ENCODE measurements at regions not wholly inside any gene's neighbourhood (a gene's known extent, or its start where the extent isn't known, plus 50 kb on each side); places are given as distances from the start of the nearest gene placed in this dataset.

DNA sequence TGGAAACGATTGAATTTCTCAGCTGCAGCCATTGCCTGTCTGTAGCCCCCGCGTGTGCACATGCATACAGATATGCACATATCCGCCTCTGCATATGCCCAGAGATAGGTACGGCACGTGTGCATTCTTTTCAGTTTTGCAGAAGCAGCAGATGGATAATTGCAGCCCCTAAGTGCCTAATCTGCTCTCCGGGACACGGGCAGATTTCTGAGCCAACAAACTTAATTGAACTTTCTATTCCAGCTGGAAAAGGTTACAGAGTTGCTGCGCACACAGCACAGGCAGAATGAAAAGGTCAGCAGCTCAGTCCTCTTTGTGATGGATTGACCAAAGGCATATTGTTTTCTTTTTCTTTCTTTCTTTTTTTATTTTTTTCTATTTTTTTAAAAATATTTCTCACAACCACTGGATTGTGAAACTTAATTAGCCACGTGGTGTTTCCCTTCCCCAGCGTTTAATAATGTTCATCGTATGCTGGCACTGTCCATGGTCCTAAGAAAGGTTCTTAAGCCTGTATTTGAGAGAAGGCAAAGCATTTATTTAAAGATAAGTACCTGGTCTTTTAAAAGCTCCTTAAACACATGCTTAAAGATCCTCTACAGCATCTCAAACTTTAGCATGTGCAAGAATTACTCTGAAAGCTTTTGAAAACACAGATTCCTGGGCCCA is 270.2 kb upstream of the BRINP1 start:
- DNase-seq (ENCODE audit: low read depth), result peak; percentile 4

DNA sequence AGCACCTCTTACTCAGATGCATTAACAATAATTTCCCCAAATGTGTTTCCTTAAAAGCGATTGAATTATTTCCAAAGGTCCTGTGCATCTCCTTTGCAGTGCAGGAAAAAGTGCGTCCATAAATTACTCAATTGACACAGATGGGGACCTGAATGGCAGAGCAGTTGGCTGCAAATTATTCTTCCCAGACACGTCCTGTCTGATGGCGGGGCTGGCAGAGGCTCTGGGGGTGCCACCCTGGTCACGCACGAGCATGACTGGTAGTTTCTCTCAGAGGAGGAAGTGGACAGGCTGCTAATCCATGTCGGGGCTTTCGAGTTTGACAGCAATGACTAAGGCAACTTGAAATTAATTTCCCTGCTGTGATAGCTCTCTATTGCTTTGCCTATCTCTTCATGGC is 264.8 kb upstream of the BRINP1 start:
- no peak for DNase-seq (ENCODE audit: low read depth)

DNA sequence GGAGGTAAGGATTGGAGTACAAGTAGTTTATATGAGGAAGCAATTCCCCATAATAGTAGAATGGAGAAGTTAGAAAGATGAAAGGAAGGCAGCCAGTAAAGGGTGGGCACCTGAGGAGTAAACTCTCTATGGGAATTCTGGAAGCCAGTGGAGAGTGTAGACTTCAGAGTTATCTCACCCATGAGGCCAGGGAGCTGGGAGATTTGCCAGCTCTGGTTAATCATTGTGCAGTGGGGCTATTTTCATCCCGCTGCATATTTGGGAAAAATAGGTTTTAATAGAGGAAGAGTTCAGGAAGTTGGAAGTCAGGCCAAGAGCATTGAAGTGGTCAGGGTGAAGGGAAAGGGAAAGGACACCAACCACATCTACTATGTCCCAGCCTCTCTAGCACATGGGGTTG is 242.3 kb upstream of the BRINP1 start:
- no peak for DNase-seq (ENCODE audit: low read depth)

DNA sequence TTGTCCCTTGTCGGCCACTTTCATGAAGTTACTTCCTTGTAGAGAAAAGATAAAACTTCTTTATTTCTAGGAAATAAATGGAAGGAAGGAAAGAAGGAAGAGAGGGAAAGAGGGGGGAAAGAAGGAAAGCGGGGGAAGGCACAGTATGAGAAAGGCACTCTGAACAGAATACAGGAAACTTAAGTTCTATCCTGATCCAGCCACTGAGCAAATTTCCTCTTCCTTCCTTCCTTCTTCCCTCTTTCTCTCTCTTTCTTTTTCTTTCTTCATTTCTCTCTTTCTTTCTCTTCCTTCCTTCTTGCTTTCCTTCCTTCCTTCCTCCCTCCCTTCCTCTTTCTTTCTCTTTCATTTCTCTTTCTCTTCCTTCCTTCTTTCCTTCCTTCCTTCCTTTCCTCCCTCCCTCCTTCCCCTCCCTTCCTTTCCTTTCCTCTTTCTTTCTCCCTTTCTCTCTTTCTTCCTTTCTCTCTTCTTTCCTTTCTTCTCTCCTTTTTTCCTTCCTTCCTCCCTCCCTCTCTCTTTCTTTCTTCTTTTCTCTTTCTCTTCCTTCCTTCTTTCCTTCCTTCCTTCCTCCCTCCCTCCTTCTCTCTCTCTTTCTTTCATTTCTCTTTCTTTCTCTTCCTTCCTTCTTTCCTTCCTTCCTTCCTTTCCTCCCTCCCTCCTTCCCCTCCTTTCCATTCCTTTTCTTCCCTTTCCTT is 240.2 kb upstream of the BRINP1 start:
- no peak for DNase-seq (ENCODE audit: low read depth)

DNA sequence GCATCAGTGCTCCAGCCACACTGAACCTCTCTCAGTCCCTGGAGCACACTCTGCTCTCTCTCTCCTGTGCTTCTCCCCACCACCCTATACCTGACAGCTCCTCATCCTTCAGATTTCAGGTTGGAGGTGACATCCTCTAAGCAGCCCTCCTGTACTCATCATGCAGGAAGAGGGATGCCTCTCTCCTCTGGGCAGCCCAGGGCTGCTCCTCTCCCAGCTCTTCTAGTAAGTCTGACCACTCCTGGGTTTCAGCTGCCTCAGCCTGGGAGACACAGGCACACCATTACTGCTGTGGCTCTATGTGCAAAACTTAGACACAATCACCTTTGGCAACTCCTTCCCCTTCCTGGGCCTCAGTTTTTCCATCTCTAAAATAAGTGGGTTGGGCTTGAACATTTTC is 232.4 kb upstream of the BRINP1 start:
- no peak for DNase-seq (ENCODE audit: low read depth)

DNA sequence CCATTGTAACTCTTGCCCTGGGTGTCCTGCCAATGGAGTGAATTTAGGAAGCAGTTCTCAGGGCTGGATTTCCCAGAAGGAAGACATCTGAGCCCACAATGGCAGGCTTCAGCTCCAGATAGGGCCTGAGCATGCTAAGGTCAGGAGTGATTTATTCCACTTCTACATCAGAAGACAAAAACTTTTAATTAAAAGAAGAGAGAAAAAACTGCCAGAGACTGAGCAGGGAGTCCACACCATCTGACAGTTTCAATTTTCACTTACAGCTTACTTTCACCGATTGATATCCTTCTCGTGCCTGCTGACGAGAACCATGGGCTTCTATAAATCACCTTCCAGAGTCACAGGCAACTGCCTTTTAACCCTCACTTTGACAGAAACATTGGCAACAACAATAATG is 228.3 kb upstream of the BRINP1 start:
- no peak for DNase-seq (ENCODE audit: low read depth)

DNA sequence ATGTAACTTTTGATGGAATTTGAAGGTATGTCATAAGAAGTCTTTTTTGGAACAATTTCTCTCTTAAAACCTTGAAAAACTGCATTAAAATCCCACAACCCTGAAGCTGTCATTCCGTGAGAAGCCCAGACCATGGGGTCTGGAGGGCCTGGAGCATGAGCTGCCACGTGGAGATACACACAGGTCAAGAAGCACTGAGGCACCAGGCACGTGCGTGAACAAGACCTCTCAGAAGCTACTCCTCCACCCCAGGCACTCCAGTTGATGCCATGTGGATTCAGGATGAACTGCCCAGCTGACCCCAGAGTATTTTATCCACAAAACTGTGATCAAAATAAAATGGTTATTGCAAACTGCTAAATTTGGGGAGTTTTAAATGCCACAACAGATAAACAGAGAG is 227.5 kb upstream of the BRINP1 start:
- DNase-seq (ENCODE audit: low read depth), result no peak

DNA sequence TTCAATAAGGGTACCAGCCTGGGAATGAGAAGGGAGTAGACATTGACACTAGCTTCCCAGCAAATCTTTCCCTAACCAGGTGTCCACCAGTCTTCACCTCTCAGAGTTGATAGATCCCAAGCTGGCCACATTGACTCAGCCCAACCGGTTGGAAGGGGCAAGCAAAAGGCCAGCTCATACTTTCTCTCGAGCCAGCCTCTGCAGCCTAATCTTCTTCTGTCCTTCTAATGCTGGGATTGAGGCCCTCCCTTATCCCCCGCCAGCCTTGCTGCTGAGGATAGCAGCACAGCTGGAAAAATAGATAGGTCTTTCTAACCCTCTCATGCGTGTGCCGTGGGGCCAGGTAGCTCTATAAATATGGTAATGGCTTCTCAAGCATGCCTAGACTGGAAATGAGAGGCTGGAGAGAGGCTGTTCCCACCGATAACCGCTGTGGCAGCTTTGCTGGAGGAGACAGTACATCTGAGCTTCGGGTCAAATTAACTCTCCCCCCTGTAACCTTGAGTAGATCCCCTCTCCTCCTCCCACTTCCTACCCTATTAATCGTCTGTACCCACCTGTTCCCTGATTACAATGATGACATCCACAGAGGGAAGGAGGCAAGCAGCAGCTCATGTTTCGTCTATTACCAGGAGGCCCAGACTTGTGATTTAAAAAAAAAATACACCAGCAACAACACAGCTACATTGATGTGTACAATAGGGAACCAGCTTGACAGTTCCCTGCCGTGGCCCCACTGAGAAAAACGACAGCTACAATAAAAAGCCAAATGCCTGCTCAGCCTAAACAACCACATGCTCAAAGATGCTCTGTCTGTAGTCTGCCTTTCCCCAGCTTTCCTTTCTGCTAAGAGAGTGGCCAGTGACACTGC is 219.9 kb upstream of the BRINP1 start:
- DNase-seq (ENCODE audit: low read depth), result no peak

DNA sequence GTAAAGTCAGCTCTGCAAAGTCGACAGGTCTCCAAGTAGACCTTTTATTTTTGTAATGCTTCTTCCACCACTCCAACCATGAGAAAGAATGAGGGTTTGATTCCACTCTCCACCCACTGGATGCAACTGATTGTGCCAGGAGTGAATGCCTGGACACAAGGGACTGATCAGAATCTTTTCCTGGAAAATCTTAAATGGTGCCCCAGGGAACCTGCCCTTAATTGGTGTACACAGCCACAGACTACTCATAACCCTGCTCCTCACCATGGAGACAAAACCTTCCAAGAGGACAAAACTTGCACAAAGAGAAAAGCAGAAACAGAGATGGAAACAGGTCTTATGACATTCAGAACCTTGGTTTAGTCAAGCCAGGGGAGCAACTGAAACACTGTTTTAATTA is 208.6 kb upstream of the BRINP1 start:
- DNase-seq (ENCODE audit: low read depth), result no peak

DNA sequence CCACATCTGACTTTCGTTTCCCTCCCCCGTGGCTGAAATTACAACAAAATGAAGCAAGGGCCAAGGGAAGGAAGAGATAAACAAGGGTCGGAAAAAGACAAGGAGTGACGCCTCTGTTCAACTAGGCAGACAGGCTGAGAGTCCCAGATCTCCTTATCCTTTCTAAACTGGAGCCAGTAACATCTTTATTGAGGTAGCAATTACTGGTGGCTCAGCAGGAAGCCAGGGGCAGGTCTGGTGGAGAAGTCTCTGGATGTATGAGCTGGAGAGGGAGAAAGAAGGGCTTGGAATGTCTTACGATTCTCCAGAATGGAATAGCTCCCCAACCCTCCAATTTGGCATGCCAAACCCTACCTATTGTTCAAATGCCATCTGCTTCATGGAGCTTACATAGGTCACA is 190.8 kb upstream of the BRINP1 start:
- DNase-seq (ENCODE audit: low read depth), result no peak

DNA sequence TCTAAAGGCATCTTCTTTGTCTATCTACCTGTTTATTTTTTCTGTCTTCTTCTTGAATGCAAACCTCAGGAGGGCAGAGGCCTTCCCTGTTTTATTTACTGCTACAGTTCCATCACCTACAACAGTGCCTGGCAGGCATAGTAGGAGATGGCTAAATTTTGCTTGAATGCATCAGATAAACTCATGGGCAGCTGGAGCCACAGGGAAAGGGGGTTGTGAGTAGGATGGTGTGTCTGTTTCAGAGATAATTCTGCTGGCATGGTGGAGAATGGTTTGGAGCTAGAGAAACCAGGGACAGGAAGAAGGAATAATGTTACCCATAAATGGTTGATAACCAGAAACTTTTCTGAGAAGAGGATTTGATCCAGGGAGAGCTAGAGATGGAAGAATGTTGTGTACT is 189.8 kb upstream of the BRINP1 start:
- no peak for DNase-seq (ENCODE audit: low read depth)

DNA sequence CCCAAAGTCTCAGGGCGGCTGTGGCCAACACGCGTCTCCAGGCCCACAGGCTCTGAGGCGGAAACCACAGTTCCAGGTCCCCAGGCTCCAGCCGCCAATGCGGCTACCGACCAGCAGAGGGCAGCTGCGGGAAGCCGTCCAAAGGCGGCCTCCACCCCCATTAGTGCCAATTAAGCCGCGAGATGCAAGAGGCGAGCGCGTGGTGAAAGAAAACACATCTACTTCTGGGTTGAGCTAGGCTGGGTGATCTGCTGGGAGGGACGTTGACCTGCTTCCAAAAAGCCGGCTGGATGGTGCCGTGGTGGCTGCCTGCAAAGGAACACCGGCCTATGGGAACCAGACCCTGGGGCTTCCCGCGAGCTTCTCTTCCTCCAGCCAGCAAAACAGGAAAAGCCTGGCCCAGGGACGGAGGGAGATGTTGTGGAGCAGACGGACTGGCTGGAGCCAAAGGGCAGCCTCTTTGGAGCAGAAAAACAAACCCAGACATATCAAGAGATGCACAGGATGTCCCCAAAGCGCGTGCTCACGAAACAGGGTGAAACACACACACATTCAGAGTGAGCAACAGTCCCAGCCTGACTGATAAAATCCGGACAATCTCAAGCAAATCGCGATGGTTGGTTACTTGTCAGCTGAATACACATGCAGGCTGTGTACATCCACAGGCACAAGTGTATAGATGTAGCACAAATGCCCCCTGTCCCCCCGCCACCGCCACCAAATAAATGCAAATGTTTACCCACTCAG is 187.1 kb upstream of the BRINP1 start:
- DNase-seq (ENCODE audit: low read depth), result peak; percentile 21

DNA sequence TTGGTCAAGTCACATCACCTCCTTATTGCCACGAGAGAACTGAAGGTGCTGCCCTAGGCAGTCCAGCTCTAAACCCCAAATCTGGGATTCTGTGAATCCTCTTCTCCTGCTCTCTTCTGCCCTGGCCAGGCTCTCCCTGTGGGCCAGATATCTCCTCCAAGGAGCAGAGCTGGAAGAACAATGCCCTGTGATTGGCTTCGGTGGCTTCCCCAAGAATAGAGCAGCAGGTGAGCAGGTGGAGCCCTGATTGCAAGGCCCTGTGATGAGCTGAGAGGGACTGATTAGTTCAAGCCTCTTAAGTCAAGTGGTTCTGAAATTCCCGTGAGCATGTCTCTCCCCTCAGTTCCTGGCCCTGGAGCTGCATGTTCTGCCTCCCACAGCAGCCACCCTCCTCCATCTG is 175.3 kb upstream of the BRINP1 start:
- DNase-seq (ENCODE audit: low read depth), result no peak

DNA sequence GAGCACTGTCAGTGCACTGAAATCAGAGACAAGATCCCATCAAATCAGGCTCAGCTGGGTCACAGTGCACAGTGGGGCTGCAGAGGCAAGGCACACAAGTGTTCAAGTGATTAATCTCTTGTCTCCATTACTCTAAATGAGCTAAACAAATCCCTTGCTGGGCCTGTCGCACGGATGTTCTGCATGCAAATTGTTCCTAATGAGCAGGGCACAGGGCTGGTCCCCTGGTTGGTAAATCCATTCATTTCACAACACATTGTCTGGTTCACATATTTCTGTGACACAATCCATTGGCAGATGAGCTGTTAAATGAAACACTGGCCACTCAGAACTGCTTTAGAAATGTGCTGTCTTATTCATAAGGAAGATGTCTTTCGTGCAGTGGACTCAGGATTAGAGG is 167.9 kb upstream of the BRINP1 start:
- DNase-seq (ENCODE audit: low read depth), result no peak

DNA sequence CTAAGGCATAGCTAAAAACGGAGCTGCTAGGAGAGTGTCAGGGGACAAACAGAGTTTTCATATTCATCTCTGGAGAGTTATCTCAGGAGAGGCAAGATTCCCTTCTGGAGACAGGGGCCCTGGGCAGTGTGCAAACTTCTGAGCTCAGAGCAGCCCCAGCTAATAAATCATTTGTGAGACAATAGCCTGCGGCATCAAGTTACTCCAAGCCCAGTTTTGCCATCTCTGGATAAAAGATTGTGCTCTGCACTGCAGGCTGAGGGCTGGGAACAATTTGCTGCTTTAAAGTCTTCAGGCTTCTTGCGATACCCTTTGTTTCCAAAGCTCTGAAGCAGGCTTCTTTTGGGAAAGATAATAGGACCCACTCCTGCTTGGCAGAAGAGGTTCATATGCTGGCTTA is 164.3 kb upstream of the BRINP1 start:
- DNase-seq (ENCODE audit: low read depth), result no peak

DNA sequence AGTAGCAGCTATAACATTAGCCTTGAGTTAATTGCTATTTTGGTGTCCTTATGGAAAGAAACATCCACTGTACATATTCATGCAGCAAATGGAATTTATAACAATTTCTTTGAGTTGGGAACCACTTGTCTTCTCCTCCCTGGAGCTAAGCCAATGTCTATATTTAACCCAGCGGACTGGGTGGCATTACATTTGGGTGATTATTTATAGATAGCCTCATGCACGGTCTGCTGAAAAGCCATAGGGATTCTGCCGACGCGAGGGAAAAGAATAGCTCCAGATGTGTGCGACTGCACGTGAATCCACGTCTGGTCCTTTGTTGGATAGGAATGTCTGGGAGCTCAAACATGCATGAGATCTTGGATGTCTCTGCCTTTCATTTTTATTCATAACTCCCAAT is 157.5 kb upstream of the BRINP1 start:
- no peak for DNase-seq (ENCODE audit: low read depth)

DNA sequence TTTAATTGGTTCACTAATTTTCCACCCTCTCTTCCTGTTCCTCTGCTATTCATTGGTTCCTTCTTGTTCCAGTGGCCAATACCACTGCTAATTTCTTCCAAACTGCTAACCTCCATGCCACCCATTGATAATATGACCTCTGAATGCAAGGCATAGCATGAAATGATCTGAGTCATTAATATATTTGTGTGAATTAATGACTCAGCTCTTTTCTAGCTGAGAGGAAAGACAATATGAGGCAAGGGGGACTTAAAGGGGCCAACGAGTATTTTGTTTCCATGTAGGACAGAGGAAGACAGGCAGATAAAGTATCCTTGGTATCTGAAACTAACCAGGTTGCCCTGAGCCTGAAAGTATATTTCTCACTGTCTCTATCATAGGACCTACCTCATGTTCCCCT is 154.3 kb upstream of the BRINP1 start:
- DNase-seq (ENCODE audit: low read depth), result no peak

DNA sequence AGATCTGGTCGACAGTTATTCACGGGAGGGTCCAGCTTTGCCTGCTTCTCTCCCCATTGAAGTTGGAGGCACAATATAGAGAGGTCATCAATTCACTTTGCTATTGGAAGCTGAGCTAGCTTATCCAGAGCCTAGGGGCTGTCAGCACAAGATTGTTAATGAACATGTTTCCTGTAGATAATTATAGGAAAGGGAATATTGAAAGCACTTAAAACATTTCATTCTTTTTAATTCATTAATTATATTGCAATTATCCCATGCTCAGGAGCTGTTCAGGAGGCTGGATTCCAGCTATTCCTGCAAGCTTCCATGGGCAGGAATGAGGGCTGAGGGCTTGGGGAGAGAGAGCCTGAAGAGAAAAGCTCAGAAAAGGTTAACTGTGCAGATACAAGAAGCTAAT is 153.1 kb upstream of the BRINP1 start:
- no peak for DNase-seq (ENCODE audit: low read depth)

DNA sequence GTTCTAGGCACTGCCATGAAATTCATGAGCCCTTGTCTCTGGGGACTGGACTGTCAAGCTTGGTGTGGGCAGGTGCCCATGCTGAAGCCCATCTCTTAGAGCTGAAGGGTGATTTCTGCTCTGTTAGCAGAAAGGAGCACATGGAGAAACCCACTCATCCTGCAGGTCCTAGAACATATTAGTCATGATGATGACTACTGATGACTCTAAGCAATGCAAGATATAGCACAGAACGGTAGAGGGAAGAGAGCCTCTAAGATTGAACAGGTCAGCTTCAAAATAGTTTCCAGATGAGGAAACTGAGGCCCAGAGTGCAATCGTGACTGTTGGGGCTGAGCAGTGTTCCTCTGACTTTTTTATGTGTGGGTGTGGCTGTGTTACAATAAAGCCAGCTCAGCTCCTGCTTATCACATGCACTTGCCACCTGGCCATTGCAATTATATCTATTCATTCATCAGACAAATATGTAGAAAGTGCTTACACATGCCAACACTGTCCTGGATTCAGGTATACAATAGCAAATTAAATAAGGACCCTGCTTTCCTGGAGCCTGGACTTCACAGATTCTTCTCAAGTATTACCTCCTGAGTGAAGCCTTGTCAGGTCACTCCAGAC is 140.2 kb upstream of the BRINP1 start:
- DNase-seq (ENCODE audit: low read depth), result no peak

DNA sequence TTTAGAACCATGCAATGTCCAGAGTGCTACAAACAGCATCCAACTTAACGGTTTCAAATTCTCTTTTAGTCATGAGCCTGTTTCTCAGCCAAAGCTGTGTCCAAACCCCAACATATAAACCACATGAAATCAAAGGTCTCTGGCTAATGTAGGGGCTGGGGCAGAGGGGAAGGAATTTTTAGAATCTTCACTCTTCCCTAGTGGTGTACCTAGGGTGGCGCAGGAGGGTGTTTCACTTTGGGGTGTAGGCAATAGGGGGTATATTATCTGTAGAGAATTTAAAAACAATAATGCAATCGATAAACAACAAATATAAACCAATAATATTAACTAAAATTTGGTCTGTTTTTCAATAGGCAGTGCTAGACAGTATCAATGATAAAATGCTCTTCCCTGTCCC is 132.1 kb upstream of the BRINP1 start:
- DNase-seq (ENCODE audit: low read depth), result no peak

DNA sequence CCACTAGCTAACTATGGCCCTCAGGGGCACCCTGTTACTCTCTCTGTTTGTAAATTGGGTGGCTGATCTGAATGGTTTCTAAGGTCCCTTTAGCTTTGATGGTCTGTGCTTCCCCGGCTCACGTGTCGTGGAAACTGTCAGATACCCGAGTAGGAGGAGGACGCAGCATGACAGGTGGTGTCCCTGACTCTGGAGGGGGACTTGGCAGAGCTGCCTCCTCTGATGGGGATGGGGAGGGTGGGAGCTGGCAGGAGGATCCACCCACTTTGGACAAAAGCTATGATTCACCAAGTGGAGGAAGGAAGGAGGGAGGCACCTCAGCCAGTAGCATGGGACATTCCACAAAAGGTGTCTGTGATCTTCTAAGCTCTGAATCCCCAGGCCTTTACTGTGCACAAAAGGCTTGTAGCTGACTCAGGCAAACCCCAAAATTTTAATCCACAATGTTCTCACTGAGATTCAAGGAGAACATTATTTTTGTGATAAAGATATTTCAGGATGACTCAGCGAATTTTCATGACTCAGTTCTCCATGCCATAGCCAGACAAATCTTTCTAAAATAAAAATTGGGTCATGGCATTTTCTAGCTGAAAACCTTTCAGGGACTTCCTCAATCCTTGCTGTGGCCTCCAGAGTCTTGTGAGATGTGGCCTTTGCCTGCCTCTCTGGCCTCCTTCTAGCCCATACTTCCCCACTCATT is 131.0 kb upstream of the BRINP1 start:
- DNase-seq (ENCODE audit: low read depth), result no peak
